Chondrocyte (in vitro differentiated cells): ENCODE measurements at regions not wholly inside any gene's neighbourhood (a gene's known extent, or its start where the extent isn't known, plus 50 kb on each side); places are given as distances from the start of the nearest gene placed in this dataset.

Experiments used
- DNase-seq: peaks from one replicate; pipeline ENCODE4 v3.0.0; 2021; ENCODE audit warnings: mixed read lengths, low spot score
- H3K27ac Mint-ChIP-seq: one replicate; pipeline ENCODE4 v1.8.0; 2021; ENCODE audit warnings: mild to moderate bottlenecking, moderate library complexity, mixed read lengths; ENCODE audit not compliant: unreplicated experiment
- H3K27me3 Mint-ChIP-seq: 2 replicates; pipeline ENCODE4 v1.8.0; 2021; ENCODE audit warnings: low read depth, mixed read lengths
- H3K36me3 Mint-ChIP-seq: 2 replicates; pipeline ENCODE4 v1.8.0; 2021; ENCODE audit warnings: low read depth, mixed read lengths
- H3K4me1 Mint-ChIP-seq: 2 replicates; pipeline ENCODE4 v1.8.0; 2021; ENCODE audit warnings: low read depth, mild to moderate bottlenecking, mixed read lengths
- H3K4me3 Mint-ChIP-seq: one replicate; pipeline ENCODE4 v1.8.0; 2021; ENCODE audit warnings: mild to moderate bottlenecking, moderate library complexity, mixed read lengths; ENCODE audit not compliant: unreplicated experiment
- H3K9me3 Mint-ChIP-seq: 2 replicates; pipeline ENCODE4 v1.8.0; 2021; ENCODE audit warnings: low read depth, mixed read lengths
- TF ChIP-seq, protein P1 (sequence below): fragments of 200-600 bp; sonication (generic); IDR thresholded peaks from 2 replicates; pipeline ENCODE4 v1.5.0; 2021; ENCODE audit warnings: antibody characterized with exemption, mild to moderate bottlenecking, moderate library complexity

DNA sequence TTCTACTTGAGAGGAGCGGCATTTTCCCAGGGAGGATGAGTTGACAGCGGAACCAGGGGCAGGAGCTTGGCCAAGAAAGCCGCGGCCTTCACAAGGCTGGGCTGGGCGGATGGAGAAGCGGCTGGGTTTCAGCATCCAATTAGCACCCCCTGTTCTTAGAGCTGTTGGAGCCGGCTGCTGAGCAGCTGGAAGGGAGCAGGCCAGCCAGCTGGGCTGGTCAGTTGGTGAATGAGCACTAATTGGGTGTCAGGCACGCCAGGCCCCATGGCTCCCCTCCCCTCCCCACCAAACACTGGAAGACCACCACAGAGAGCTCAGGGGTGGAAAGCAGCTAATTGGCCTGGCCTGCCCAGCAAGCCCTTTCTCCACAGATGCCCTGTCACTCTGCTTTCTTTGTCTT lies 245.6 kb downstream of the RRAGC start:
- no peak overlapping the region for H3K27ac Mint-ChIP-seq
- TF ChIP-seq, protein P1, sequence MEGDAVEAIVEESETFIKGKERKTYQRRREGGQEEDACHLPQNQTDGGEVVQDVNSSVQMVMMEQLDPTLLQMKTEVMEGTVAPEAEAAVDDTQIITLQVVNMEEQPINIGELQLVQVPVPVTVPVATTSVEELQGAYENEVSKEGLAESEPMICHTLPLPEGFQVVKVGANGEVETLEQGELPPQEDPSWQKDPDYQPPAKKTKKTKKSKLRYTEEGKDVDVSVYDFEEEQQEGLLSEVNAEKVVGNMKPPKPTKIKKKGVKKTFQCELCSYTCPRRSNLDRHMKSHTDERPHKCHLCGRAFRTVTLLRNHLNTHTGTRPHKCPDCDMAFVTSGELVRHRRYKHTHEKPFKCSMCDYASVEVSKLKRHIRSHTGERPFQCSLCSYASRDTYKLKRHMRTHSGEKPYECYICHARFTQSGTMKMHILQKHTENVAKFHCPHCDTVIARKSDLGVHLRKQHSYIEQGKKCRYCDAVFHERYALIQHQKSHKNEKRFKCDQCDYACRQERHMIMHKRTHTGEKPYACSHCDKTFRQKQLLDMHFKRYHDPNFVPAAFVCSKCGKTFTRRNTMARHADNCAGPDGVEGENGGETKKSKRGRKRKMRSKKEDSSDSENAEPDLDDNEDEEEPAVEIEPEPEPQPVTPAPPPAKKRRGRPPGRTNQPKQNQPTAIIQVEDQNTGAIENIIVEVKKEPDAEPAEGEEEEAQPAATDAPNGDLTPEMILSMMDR = no peak
- DNase-seq = no peak
- H3K4me3 Mint-ChIP-seq = no peak overlapping the region
- peaks cover 2% of the 10 kb centered on the region for H3K36me3 Mint-ChIP-seq
- H3K27me3 Mint-ChIP-seq = peaks cover 12% of the 10 kb centered on the region
- H3K9me3 Mint-ChIP-seq = peaks cover 10% of the 10 kb centered on the region
- peaks cover 9% of the 10 kb centered on the region for H3K4me1 Mint-ChIP-seq

DNA sequence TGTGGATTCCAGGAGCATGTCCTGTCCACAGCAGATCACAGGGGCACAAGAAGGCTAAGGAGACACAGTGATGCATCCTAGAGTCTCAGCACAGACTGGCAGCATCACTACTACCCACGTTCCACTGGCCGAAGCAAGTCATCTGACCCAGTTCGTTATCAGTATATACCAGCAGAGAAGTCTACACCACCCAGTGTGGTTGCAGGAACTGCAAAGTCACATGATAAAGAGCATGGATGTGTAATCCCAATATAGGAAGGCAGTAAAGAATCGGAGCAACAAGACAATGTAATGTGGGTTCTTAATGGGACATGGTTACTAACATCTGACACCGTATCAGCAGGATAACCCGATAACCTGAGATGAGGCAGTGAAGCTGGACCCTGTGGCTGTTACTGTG lies 246.6 kb downstream of the RRAGC start:
- Mint-ChIP-seq H3K9me3 (peaks cover 10% of the 10 kb centered on the region), H3K27ac (no peak overlapping the region), H3K36me3 (peaks cover 2% of the 10 kb centered on the region), H3K4me1 (peaks cover 9% of the 10 kb centered on the region), H3K27me3 (peaks cover 11% of the 10 kb centered on the region), H3K4me3 (no peak overlapping the region)
- no peak for DNase-seq
- TF ChIP-seq, protein P1 = no peak

DNA sequence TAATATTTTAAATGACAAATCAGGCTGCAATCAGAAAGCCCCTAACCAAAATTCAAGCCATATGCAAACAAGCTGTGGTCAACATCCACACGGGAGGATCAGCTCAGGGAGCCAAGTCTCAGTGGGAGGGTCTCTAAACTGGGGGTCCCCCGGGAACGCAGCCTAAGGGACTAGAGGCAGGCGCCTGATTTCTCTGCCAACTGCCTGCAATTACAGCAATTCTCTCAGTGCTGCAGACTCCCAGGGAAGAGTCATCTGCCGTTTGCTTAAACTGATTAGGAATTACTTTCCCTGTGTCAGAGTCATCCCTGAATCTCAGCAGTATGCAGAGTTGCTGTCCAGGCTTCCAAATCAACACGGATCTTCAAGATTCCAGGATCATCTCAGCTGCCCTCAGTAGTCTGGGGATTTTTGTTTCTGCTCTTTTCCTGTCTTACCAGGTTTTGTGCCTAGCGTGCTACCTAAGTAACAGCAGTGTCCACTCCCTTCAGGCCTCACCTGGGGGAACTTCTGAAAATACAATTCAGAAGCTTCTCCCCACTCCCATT lies 247.8 kb downstream of the RRAGC start:
- H3K27ac Mint-ChIP-seq = no peak overlapping the region

DNA sequence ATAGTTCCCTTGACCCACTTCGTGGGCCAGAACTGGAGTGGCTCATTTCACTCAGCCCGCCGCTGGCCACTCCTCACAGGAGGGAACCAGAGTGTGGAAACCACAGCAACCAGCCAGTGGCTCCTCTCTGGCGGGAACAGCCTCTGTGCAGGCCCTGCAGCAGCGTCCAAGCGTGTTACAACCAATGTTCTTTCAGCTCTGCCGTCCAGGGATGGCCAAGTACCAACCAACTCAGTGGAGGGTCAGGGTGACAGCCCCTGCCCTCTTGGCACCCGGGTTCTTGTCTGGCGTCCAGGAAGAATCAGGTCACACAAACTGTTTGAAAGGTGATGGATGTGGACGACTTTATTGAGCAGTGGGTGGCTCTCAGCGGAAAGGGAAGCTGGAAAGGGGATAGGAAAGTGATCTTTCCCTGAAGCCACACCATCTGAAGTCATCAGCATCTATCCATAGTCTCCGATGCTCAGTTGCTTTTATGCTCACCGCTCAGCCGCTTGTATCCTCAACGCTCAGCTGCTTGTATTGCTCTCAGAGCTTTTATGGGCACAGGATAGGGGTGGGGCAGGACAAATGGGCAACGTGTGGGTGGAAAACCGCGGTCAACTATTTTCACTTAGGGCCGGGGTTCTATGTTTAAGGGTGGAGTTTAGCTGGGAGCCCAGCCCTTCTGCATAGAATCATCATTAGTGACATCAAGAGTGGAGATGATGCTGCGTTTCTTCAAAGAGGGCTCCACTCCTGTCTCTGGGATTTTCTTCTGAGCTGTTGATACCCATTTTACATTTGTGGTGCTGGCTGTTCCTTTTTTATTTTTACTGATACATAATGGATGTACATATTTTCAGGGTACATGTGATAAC lies 250.2 kb downstream of the RRAGC start:
- Mint-ChIP-seq H3K9me3 (no peaks in the 10 kb centered on the region), H3K4me1 (peaks cover 9% of the 10 kb centered on the region), H3K27me3 (peaks cover 9% of the 10 kb centered on the region), H3K36me3 (peaks cover 2% of the 10 kb centered on the region), H3K4me3 (no peak overlapping the region), H3K27ac (no peak overlapping the region)
- no peak for DNase-seq
- TF ChIP-seq, protein P1 = no peak

More for the DNA sequence above, 247.8 kb downstream of the RRAGC start:
- no peaks in the 10 kb centered on the region for H3K36me3 Mint-ChIP-seq
- no peak for DNase-seq
- TF ChIP-seq, protein P1 = no peak
- H3K9me3 Mint-ChIP-seq = peaks cover 10% of the 10 kb centered on the region
- peaks cover 7% of the 10 kb centered on the region for H3K27me3 Mint-ChIP-seq
- H3K4me1 Mint-ChIP-seq = peaks cover 9% of the 10 kb centered on the region
- no peak overlapping the region for H3K4me3 Mint-ChIP-seq

DNA sequence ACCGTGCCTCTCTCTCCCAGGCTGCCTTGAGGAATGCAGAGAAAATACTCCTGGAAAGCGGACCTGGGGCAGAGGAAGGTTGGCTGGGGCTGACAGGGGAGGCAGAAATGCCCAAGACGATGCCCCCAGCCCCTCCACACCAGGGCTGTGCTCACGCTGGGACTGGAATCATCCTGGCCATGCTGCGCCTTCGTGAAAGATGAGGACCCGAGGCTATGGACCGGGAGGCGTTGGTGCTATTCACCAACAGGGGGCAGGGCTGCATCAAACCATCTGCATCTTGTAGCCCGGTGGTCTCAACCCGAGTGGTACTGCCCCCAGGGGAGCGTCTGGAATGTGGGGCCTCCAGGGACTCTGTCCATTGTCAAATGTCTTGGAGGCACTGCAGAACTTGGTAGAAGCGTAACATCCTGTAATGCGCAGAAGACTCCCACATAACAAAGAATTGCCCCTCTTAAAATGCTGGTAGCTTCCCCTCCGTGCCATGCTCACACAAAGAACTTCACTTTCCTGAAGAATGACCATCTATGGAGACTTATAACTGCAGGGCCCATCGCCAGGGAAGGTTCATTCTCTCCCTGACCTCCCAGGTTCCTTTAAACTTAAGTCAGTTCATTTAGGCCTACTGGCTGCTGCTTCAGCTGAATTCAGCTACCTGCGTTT lies 251.2 kb downstream of the RRAGC start:
- Mint-ChIP-seq H3K9me3 (no peaks in the 10 kb centered on the region), H3K4me1 (peaks cover 7% of the 10 kb centered on the region), H3K27me3 (peaks cover 9% of the 10 kb centered on the region), H3K4me3 (no peak overlapping the region), H3K27ac (no peak overlapping the region), H3K36me3 (peaks cover 2% of the 10 kb centered on the region)
- DNase-seq = no peak
- TF ChIP-seq, protein P1 = peak; percentile 75
